ENCODE measurements at regions not wholly inside any gene's neighbourhood (a gene's known extent, or its start where the extent isn't known, plus 50 kb on each side); places are given as distances from the start of the nearest gene placed in this dataset.
A peak's percentile ranks its signal among the peaks of the same experiment; 100 is the strongest.
"Not testable (repeated sequence)": the region's sequence is repeated elsewhere in the genome, so short reads cannot be mapped to it uniquely, and the experiment has no call there.

DNA sequence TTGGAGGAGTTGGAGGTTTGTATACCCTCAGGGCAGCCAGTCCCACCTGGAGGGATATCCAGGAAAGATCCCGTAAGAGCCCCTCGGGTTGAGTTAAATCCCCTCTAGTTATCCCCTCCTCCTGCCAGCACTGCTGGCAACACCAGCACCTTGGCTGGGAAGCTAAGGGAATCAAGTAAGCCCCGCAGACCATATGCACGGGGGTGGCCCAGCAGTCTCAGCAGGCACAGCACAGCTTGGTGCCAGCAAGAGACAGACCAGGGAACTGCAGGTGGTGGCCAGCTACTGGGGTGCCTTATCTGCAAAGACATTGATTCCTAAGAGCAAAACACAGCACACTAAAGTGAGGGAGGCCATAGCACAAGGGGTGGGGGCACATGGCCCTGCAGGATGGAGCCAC lies 173.8 kb downstream of the GOLGA6L4 start:
- not testable (repeated sequence) for H3K4me3 ChIP-seq (ENCODE audit: low read depth in 1 of 5, low read length in 5 of 5); H3K9me3 ChIP-seq (ENCODE audit: control insufficient read depth in 5 of 5, low read length in 5 of 5); H3K27me3 ChIP-seq (ENCODE audit: control insufficient read depth in 5 of 5, insufficient read depth in 4 of 5, low read length in 5 of 5); H3K36me3 ChIP-seq (ENCODE audit: control insufficient read depth in 5 of 5, insufficient read depth in 5 of 5, low read length in 5 of 5); H3K9ac ChIP-seq (ENCODE audit: low read length in 5 of 5); H3K4me1 ChIP-seq (ENCODE audit: control insufficient read depth in 5 of 5, insufficient read depth in 5 of 5, low read length in 5 of 5); H3K27ac ChIP-seq (ENCODE audit: low read depth, low read length)

DNA sequence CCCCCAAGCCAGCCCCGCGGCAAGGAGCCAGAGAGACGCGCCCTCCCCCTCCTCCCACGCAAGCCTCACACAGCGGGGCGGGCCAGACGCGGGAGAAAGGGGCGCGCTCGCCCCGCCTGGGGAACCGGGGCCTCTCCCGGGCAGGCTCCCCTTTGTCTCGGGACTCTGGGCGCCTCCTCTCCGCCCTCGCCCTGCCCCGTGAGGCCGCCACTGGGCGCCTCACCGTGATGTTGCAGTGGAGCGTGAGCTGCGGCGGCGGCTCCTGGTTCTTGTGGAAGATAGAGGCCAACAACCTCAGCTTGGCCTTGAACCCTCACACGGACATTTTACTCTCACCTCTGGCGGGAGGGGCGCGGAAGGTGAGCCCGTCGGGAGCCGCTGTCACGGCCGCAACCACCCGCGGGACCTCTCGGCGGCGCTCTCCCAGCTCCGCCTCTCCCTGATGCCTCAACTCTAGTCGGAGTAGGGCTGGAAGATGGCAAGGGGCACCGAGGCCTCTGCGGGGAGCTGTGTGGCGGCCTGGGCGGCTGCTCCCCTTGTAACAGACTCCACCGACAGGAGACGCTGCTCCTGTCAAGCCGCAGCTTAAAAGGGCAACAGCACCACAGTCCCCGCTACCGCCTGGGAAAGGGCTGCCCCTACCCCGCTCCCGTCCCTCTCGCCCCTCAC lies 179.2 kb upstream of the ZSCAN2 start:
- not testable (repeated sequence) for H3K27me3 ChIP-seq (ENCODE audit: control insufficient read depth in 5 of 5, insufficient read depth in 4 of 5, low read length in 5 of 5); H3K36me3 ChIP-seq (ENCODE audit: control insufficient read depth in 5 of 5, insufficient read depth in 5 of 5, low read length in 5 of 5); H3K4me3 ChIP-seq (ENCODE audit: low read depth in 1 of 5, low read length in 5 of 5); H3K4me1 ChIP-seq (ENCODE audit: control insufficient read depth in 5 of 5, insufficient read depth in 5 of 5, low read length in 5 of 5); H3K9me3 ChIP-seq (ENCODE audit: control insufficient read depth in 5 of 5, low read length in 5 of 5); H3K9ac ChIP-seq (ENCODE audit: low read length in 5 of 5); H3K27ac ChIP-seq (ENCODE audit: low read depth, low read length)

DNA sequence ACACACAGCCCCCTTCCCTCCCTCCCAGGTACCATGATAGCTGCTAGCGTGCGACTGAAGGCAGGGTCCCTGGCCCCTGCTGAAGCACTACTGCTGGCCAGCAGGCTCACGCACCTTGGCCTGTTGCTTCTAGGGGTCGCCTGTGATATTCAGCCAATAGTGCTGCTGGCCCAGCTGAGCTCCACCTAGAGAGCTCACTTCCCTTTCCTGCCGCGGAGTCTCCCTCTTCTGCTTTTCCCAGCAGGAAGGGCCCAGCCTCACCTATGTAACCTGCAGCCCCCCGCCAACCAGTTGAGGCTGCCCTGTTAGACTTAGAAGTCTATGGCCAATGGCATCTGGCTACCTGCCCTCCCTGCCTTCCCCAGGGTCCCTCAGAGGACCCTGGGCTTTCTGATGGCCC lies 175.5 kb upstream of the ZSCAN2 start:
- not testable (repeated sequence) for H3K4me1 ChIP-seq (ENCODE audit: control insufficient read depth in 5 of 5, insufficient read depth in 5 of 5, low read length in 5 of 5); H3K9ac ChIP-seq (ENCODE audit: low read length in 5 of 5); H3K36me3 ChIP-seq (ENCODE audit: control insufficient read depth in 5 of 5, insufficient read depth in 5 of 5, low read length in 5 of 5); H3K27me3 ChIP-seq (ENCODE audit: control insufficient read depth in 5 of 5, insufficient read depth in 4 of 5, low read length in 5 of 5); H3K4me3 ChIP-seq (ENCODE audit: low read depth in 1 of 5, low read length in 5 of 5); H3K27ac ChIP-seq (ENCODE audit: low read depth, low read length); H3K9me3 ChIP-seq (ENCODE audit: control insufficient read depth in 5 of 5, low read length in 5 of 5)

- H3K36me3 ChIP-seq (ENCODE audit: control insufficient read depth in 5 of 5, insufficient read depth in 5 of 5, low read length in 5 of 5); H3K4me1 ChIP-seq (ENCODE audit: control insufficient read depth in 5 of 5, insufficient read depth in 5 of 5, low read length in 5 of 5); H3K27me3 ChIP-seq (ENCODE audit: control insufficient read depth in 5 of 5, insufficient read depth in 4 of 5, low read length in 5 of 5); H3K27ac ChIP-seq (ENCODE audit: low read depth, low read length); H3K9ac ChIP-seq (ENCODE audit: low read length in 5 of 5); H3K9me3 ChIP-seq (ENCODE audit: control insufficient read depth in 5 of 5, low read length in 5 of 5); H3K4me3 ChIP-seq (ENCODE audit: low read depth in 1 of 5, low read length in 5 of 5): not testable (repeated sequence)
Measured at GRCh38 chr15:84473305-84473877, 127.4 kb upstream of the ZSCAN2 start.

- H3K27ac ChIP-seq (ENCODE audit: low read depth, low read length); H3K4me3 ChIP-seq (ENCODE audit: low read depth in 1 of 5, low read length in 5 of 5); H3K9me3 ChIP-seq (ENCODE audit: control insufficient read depth in 5 of 5, low read length in 5 of 5); H3K36me3 ChIP-seq (ENCODE audit: control insufficient read depth in 5 of 5, insufficient read depth in 5 of 5, low read length in 5 of 5); H3K4me1 ChIP-seq (ENCODE audit: control insufficient read depth in 5 of 5, insufficient read depth in 5 of 5, low read length in 5 of 5); H3K9ac ChIP-seq (ENCODE audit: low read length in 5 of 5); H3K27me3 ChIP-seq (ENCODE audit: control insufficient read depth in 5 of 5, insufficient read depth in 4 of 5, low read length in 5 of 5): not testable (repeated sequence)
Measured at GRCh38 chr15:84476364-84477033, 124.3 kb upstream of the ZSCAN2 start.

- not testable (repeated sequence) for H3K27me3 ChIP-seq (ENCODE audit: control insufficient read depth in 5 of 5, insufficient read depth in 4 of 5, low read length in 5 of 5); H3K4me1 ChIP-seq (ENCODE audit: control insufficient read depth in 5 of 5, insufficient read depth in 5 of 5, low read length in 5 of 5); H3K27ac ChIP-seq (ENCODE audit: low read depth, low read length); H3K4me3 ChIP-seq (ENCODE audit: low read depth in 1 of 5, low read length in 5 of 5); H3K9me3 ChIP-seq (ENCODE audit: control insufficient read depth in 5 of 5, low read length in 5 of 5); H3K9ac ChIP-seq (ENCODE audit: low read length in 5 of 5); H3K36me3 ChIP-seq (ENCODE audit: control insufficient read depth in 5 of 5, insufficient read depth in 5 of 5, low read length in 5 of 5)
Measured at GRCh38 chr15:84477550-84477949, 123.3 kb upstream of the ZSCAN2 start.

- not testable (repeated sequence) for H3K9ac ChIP-seq (ENCODE audit: low read length in 5 of 5); H3K4me3 ChIP-seq (ENCODE audit: low read depth in 1 of 5, low read length in 5 of 5); H3K4me1 ChIP-seq (ENCODE audit: control insufficient read depth in 5 of 5, insufficient read depth in 5 of 5, low read length in 5 of 5); H3K36me3 ChIP-seq (ENCODE audit: control insufficient read depth in 5 of 5, insufficient read depth in 5 of 5, low read length in 5 of 5); H3K27me3 ChIP-seq (ENCODE audit: control insufficient read depth in 5 of 5, insufficient read depth in 4 of 5, low read length in 5 of 5); H3K27ac ChIP-seq (ENCODE audit: low read depth, low read length); H3K9me3 ChIP-seq (ENCODE audit: control insufficient read depth in 5 of 5, low read length in 5 of 5)
Measured at GRCh38 chr15:84480174-84480681, 120.6 kb upstream of the ZSCAN2 start.

DNA sequence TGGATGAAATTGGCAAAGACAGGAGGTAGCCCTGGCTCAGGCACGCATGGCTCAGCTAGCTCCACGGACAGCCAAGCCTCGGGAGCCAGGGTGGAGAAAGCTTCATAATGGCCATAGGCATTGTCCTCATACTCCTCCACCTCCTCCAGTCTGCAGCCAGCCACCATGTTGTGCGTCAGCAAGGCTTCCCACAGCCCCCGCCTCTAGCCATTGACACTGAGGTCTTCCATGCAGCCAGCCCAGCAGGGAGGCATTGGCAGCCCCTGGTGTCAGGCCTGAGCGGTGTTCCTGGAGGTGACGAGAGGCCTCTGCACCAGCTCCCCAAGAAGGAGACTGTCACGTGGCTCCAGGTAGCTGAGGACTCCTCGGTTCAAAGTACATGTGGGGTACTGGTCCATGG lies 117.0 kb upstream of the ZSCAN2 start:
- not testable (repeated sequence) for H3K27ac ChIP-seq (ENCODE audit: low read depth, low read length)

GRCh38 chr15:84500165-84500889 lies 100.5 kb upstream of the ZSCAN2 start:
- H3K4me3 ChIP-seq (ENCODE audit: low read depth in 1 of 5, low read length in 5 of 5): peak overlapping the region in 1 of 5 donors; percentile 37
- H3K4me1 ChIP-seq (ENCODE audit: control insufficient read depth in 5 of 5, insufficient read depth in 5 of 5, low read length in 5 of 5); H3K27ac ChIP-seq (ENCODE audit: low read depth, low read length); H3K9ac ChIP-seq (ENCODE audit: low read length in 5 of 5); H3K9me3 ChIP-seq (ENCODE audit: control insufficient read depth in 5 of 5, low read length in 5 of 5); H3K27me3 ChIP-seq (ENCODE audit: control insufficient read depth in 5 of 5, insufficient read depth in 4 of 5, low read length in 5 of 5); H3K36me3 ChIP-seq (ENCODE audit: control insufficient read depth in 5 of 5, insufficient read depth in 5 of 5, low read length in 5 of 5): not testable (repeated sequence)

More for the DNA sequence above, 117.0 kb upstream of the ZSCAN2 start:
- not testable (repeated sequence) for H3K9me3 ChIP-seq (ENCODE audit: control insufficient read depth in 5 of 5, low read length in 5 of 5); H3K4me1 ChIP-seq (ENCODE audit: control insufficient read depth in 5 of 5, insufficient read depth in 5 of 5, low read length in 5 of 5); H3K36me3 ChIP-seq (ENCODE audit: control insufficient read depth in 5 of 5, insufficient read depth in 5 of 5, low read length in 5 of 5); H3K27me3 ChIP-seq (ENCODE audit: control insufficient read depth in 5 of 5, insufficient read depth in 4 of 5, low read length in 5 of 5); H3K9ac ChIP-seq (ENCODE audit: low read length in 5 of 5); H3K4me3 ChIP-seq (ENCODE audit: low read depth in 1 of 5, low read length in 5 of 5)

GRCh38 chr15:84503101-84503500 lies 97.7 kb upstream of the ZSCAN2 start:
- not testable (repeated sequence) for H3K9me3 ChIP-seq (ENCODE audit: control insufficient read depth in 5 of 5, low read length in 5 of 5); H3K4me3 ChIP-seq (ENCODE audit: low read depth in 1 of 5, low read length in 5 of 5); H3K9ac ChIP-seq (ENCODE audit: low read length in 5 of 5); H3K27me3 ChIP-seq (ENCODE audit: control insufficient read depth in 5 of 5, insufficient read depth in 4 of 5, low read length in 5 of 5); H3K36me3 ChIP-seq (ENCODE audit: control insufficient read depth in 5 of 5, insufficient read depth in 5 of 5, low read length in 5 of 5); H3K27ac ChIP-seq (ENCODE audit: low read depth, low read length); H3K4me1 ChIP-seq (ENCODE audit: control insufficient read depth in 5 of 5, insufficient read depth in 5 of 5, low read length in 5 of 5)
